GM23338 (cell line): ENCODE measurements at regions not wholly inside any gene's neighbourhood (a gene's known extent, or its start where the extent isn't known, plus 50 kb on each side); places are given as distances from the start of the nearest gene placed in this dataset.

ENCODE experiments used
- CTCF ChIP-seq, 2 experiments: fragments of 200-600 bp in 1 of 2; sonication (generic) in 1 of 2; conservative IDR thresholded peaks; 2 replicates each; pipeline versions ENCODE4 v1.5.1 to v1.6.1; 2016 to 2017; ENCODE audit warnings: antibody characterized with exemption in 2 of 2, low read depth in 2 of 2, mild to moderate bottlenecking in 2 of 2, moderate library complexity in 1 of 2
- EZH2 ChIP-seq: fragments of 200-600 bp; sonication (generic); IDR thresholded peaks from one replicate; pipeline ENCODE4 v1.8.0; 2017; ENCODE audit warnings: antibody characterized with exemption, mild to moderate bottlenecking, low read depth; ENCODE audit not compliant: unreplicated experiment
- JUNB ChIP-seq: IDR thresholded peaks from one replicate; pipeline ENCODE4 v1.6.1; 2016; ENCODE audit warnings: antibody characterized with exemption; ENCODE audit not compliant: unreplicated experiment
- POLR2AphosphoS5 ChIP-seq: IDR thresholded peaks from 2 replicates; pipeline ENCODE4 v1.6.1; 2016; ENCODE audit warnings: antibody characterized with exemption, low read depth
- REST ChIP-seq: IDR thresholded peaks from one replicate; pipeline ENCODE4 v1.6.1; 2018; ENCODE audit warnings: antibody characterized with exemption; ENCODE audit not compliant: unreplicated experiment
- ZNF331 ChIP-seq: fragments of 250-450 bp; sonication (Bioruptor Pico); IDR thresholded peaks from 2 replicates; pipeline ENCODE4 v1.5.0; 2020; ENCODE audit warnings: low read depth, mild to moderate bottlenecking, moderate library complexity
- ZNF462 ChIP-seq: fragments of 250-450 bp; sonication (Bioruptor Pico); IDR thresholded peaks from 2 replicates; pipeline ENCODE4 v1.5.0; 2020; ENCODE audit warnings: mild to moderate bottlenecking, moderate library complexity

GRCh38 chr6:166862287-166862977 is 93.9 kb downstream of the RNASET2 start:
- TF ChIP-seq POLR2AphosphoS5 (no peak), CTCF (conservative IDR thresholded peaks at IDR 0.05; ENCODE audit: low read depth in 2 of 2) (peak in 1 of 2 experiments; percentile 20; a peak in 1 of 4 replicates), EZH2 (no peak), REST (no peak), ZNF462 (CRISPR knock-in tag) (no peak), JUNB (no peak), ZNF331 (no peak)
